Fibroblast of peridontal ligament (primary cell): ENCODE measurements at regions not wholly inside any gene's neighbourhood (a gene's known extent, or its start where the extent isn't known, plus 50 kb on each side); places are given as distances from the start of the nearest gene placed in this dataset.

Experiments used
- DNase-seq: peaks from one replicate; pipeline ENCODE4 v3.0.0-alpha.2; 2010; ENCODE audit errors: extremely low read depth

DNA sequence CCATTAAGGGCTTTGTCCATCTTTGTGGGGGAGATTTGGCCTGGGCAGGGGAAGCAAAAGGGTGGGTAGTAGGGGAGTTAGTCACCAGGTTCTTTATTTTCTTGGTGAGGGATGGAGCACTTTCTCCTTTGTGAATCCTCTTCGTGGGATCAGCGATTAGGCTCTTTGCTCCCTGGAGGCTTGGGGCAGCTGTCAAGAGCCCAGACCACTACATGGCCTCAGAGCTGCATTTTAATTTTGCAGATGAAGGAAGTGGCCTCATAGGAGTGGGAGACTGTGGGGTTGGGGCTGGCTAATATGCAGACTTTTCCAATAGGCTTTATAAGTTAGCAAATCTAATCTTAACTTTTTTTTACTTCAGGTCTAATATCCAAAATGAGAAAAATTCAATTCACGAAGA lies 168.1 kb upstream of the DEFB112 start:
- DNase-seq = no peak

DNA sequence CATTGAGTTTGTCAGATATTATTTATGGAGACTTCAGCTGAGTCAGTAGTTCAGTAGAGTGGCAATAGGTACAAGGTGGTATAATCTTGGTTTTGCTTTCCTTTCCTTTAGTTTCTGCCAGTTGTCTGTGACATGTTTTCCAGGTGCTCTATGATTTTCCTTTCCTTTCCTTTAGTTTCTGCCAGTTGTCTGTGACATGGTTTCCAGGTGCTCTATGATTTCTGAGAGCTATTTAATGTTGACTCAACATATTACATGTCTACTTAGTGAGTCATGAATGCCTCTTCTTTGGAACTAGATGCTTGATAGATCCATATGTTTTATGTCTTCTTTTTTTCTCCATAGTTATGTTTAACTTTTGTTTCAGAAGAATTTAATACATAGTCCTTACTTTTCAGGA lies 186.4 kb upstream of the DEFB112 start:
- DNase-seq = no peak

DNA sequence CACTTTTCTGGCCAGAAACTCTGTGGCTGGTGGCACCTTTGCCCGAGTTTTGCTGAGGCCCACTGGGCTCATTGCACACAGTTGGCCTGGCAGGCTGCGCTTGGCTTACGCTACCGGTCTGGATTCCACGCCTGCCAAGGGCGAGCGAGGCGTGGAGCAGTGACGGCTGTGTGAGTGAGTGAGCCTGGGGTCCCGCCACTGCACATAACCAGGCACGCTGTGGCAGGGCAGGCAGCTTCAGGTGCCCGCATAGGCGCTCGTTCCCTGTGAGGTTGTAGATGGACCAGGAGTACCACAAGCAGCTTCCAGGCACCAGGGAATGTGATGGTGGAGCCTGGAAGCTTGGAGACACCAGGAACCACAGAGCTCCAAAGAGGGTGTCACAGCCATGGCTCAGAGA lies 190.1 kb upstream of the DEFB112 start:
- no peak for DNase-seq

DNA sequence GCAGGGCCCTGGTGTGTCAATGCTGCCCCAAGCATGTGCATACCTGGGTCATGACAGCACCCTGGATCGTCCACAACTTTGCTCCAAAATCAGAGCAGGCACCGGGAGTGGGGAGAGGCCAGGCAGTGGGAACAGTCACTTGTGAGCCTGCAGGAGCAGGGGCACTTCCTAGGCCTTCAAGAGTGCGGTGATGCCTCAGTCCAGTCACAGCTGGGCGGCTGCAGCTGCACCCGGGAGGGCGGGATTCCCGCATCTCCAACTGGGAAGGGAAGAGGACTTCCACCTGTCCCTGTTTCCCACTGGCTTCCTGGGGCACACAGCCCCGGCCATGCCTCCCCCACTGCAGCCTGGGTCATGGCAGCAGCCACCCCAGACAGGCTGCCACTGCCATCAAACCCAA lies 191.3 kb upstream of the DEFB112 start:
- DNase-seq = no peak

DNA sequence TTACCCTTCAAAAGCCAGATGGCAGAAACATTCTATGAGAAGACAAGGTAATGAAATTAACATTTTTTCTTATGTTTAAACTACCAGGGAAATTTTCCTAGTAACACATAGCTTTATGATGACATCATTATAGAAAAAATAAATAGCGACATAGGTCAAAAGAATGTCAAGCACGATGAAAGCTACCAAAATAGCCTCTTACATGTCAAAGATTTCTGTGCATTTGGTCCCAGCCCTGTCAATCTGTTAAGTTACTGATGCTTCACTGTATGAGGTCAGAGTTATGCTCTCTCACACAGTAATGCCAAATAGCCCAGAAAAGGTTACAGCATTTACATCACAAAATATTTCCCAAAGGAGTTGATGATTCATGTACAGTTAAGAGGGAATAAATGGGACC lies 199.8 kb upstream of the DEFB112 start:
- DNase-seq = no peak

DNA sequence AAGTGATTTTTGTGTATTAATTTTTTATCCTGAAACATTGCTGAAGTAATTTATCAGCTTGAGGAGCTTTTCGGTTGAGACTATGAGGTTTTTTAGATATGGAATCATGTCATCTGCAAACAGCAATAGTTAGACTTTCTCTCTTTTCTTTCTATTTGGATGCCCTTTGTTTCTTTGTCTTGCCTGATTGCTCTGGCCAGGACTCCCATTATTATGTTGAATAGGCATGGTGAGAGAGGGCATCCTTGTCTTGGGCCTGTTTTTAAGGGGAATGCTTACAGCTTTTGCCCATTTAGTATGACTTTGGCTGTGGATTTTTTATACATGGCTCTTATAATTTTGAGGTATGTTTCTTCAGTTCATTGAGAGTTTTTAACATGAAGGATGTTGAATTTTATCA lies 207.6 kb upstream of the DEFB112 start:
- DNase-seq = no peak

DNA sequence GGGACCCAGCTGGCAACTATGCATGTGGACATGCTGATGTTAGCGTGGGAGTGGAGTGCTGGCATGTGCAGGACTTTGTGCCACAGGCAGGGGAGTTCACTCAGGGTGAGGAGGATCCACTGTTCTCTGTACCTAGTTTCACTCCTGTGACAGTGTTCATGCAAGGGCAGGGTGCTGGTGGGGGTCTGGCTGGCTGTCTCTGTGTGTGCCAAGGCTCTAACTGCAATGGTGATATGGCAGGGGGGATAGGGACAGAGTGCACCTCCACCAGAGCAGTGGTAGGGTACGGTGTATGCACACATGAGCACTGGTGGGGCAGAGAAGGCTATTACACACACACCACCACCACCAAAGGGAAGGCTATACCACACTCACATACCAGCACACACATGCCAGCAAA lies 210.2 kb upstream of the DEFB112 start:
- DNase-seq = no peak

DNA sequence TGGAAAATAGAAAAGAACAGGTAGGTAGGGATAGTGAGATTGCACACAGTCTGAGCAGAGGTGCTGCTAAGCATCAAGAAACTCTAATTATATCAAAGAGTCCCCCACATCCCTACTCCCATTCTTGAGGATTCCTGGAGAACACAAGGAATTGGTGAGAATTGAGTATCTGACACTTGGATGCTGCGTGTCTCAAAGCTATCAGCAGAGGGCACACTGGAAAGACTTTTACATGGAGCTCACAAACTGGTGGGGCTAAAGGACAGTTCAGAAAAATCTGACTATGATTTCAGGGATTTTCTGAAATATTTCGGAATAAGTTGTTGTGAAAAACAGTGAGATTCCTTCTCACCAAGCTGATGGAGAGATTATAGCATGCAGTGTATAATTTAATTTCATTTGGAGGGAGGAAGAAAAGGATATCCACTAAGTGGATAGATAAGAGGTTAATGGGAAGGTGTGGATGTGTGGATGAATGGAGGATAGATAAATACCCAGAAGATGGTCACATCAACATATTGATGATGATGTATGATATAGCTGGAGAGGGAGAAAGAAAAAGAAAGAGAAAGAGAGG lies 215.4 kb upstream of the DEFB112 start:
- no peak for DNase-seq

DNA sequence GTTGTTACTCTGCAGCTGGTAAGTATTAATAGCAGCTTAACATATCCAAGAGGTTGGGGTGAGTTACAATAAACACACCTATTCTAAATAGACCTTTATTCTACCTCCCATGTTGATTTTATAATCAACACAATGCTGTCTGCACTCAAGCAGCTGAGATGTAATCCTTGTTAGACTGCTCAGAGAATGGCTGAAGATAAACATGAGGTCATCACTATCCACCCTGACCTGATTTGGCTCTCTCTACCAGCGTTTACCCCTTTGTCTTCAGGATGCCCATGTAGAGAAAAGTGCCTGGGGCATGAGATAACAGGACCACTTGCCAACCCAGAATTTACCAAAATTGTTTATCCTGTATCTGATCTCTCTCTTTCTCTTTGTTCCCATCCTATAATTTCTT lies 220.7 kb upstream of the DEFB112 start:
- DNase-seq = no peak

DNA sequence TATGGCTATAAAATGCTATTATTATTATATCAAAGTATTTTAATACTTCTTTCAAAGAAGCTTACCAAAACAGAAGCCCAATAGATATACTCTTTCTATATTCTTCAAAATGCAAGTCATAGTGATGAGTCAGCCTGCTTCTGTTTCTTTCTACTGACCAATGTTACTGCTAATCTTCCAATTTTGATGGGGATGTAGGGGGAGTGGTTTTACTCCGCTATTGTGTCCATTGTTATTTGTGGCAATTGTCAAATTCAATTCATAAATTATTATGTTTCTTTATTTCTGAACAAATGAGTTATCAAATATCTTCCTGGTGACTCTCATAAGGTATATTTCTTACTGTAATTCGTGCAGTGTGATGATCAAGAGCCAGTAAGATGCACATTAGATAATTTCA lies 221.5 kb upstream of the DEFB112 start:
- DNase-seq = no peak

DNA sequence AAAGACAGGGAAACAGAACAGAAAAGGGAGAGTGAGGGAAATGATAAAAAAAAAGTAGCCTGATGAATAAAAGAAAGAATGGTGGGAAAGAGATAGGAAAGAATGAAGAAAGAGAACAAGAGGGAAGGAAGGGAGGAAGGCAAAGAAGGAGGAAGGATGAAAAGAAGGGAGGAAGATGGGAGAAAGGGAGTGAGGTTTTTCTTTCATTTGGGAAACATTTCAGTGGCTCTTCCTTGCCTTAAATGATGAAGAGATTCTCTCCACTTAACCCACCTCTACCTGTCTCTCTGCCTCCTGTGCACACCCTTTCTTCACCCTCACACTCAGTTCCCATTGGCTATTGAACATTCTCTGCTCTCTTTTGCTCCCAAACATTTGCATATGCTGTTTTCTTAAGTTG lies 222.1 kb upstream of the DEFB112 start:
- DNase-seq = no peak

DNA sequence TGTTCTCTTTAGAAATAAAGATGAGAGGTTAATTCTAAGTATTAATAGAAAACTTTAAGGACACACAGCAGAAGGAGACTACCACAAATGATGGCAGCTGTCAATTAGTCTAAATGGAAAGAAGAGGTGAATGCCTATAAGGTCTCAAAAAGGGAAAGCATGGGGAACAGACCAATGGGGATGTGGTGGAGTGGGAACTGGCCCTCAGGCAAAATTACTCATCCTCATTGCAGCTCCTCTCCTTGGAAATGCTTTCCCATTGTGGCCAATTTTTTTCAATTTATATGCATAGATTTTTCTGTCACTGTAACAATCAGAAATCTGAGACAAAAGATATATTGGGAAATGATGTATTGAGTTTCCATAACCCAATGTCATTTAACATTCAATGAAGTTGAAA lies 222.9 kb upstream of the DEFB112 start:
- DNase-seq = no peak

DNA sequence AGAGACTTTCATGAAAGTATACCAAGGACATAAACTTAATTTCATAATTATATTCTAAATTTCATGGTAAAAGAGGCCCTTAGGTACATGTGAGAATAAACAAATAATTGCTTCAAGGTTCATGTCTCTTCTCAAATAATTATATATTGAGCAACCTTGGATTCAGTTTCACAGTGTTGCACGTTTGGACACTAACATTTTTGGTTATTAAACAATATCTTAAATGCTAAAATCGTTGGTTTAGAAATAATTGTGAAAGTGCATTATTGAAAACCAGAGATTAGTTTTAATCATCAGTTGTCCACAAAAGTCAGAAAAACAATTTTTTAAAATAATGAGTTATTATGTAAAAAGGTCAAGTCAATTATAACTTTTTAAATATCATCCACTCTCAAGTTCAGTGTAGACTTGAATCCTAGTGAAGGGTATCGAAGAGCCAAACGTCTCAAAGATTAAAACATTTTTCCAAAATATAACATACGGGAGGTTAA lies 227.1 kb upstream of the DEFB112 start:
- DNase-seq = no peak

DNA sequence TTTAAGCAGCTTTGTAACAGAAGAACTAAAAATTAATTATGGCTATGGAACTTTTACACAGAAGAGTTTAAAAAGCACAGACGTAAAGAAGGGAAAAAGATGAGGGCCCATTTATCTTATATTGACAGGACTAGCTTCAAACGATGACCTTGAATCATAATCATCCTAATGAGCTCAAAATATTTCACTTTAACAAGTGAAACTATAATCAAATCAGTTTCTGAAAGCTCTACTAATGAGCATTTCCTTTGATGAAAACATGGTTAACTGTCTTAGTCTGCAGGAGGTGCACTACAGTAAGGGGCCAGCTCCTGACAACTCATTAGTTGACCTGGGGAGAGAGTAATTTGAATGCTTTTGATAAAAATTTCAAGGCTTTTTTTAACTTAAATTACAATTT lies 228.0 kb upstream of the DEFB112 start:
- no peak for DNase-seq

DNA sequence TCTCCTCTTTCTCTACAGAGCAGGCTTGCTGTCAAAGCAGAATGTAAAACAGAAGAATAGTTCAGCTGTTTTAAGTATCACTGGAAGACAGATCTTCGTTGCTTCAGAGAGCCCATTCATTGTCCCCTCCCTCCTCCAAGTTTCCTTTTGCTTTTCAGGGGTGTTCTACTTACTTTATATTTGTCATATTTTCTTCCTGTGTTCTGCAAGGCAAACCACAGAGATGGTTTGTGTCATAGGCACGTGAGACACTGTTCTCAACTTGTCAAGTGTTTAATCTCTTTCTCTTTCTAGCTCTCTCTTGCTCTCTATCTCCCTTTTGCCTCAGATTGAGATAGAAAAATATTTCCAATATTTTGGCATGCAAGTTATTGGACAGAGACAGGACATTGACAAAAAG lies 228.9 kb upstream of the DEFB112 start:
- no peak for DNase-seq

DNA sequence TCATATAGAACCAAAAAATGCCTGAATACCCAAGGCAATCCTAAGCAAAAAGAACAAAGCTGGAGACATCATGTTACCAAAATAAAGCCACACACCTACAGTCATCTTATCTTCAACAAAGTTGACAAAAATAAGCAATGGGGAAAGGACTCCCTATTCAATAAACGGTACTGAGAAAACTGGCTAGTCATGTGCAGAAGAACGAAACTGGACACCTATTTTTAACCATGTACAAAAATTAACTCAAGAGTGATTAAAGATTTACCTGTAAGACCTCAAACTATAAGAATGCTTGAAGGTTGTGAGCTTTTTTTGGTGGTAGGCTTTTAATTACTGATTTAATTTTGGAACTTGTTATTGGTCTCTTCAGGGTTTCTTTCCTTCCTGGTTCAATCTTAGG lies 236.0 kb upstream of the DEFB112 start:
- DNase-seq = no peak

DNA sequence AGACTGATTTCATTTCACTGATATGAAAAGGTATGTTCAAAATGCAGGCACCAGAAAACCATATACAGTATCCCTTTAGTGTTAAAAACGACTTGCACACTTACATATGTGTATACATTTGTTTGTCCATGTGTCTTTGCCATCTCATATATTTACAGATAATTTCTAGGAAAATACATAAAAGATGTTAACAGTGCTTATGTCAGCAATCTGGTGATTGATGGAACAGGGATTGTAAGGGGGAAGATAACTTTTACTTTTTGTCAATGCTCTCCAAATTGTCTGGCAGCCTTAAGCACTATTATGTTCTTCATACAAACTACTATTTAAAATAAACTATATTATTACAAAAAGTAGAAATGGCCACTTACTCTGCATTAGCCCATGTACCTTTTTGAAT lies 238.5 kb upstream of the DEFB112 start:
- DNase-seq = no peak

DNA sequence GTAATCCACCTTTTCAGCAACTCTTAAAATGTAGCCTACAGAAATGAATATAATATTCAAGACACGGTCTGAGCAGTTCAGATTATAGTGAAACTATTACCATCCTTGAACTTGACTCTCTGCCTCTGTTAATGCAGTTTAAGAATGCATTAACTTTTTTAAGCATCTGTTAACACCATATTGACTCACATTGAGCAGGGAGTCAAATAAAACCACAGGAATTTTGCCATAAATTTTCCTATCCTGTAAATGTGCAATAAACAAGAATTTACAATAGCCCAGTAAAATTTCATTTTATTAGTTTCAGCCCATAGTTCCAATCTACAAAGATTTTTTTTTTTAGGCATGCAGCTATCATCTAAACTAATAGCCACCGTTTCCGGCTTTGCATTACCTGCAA lies 239.2 kb upstream of the DEFB112 start:
- DNase-seq = no peak

DNA sequence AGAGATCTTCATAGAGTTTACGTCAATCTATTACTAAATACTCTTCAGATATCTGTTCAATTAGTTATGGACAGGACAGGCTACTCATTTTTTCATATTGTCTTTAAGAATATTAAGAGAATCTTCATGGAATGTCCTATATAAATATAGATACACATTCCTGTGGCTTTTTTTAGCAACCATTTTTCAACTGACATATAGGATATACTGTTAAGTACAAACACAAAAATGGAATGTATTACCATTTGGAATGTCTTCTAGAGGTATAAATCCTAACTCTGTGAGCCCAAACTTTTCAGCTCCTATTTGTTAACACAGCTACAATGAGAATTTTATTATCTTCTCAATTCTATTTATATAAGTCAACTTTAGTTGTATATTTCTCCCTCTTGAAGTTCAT lies 239.6 kb upstream of the DEFB112 start:
- no peak for DNase-seq

DNA sequence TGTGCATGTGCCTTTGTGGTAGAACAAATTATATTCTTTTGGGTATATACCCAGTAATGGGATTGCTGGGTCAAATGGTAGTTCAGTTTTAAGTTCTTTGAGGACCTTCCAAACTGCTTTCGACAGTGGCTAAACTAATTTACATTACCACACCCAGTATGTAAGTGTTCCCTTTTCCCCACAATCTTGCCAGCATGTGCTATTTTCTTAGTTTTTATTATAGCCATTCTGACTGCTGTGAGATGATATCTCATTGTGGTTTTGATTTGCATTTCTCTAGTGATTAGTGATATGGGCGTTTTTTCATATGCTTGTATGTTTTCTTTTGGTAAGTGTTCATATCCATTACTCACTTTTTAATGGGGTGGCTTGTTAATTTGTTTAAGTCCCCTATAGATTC lies 251.6 kb upstream of the DEFB112 start:
- DNase-seq = no peak

DNA sequence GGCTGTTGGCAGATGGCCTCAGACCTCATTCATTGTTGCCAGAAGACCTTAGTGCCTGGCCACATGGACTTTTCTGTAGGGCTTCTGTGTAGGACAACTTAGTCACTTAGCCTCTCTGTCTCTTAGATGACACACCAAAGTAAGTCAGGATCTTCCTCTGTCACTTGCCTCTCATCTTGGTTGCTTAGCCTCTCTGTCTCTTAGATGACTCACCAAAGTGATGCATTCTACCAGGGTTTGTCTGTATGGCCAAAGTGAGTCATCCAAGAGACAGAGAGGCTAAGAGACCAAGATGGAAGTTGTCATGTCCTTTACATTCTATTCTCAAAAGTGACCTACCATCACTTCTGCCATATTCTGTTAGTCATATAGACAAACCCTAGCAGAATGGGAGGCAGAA lies 255.9 kb upstream of the DEFB112 start:
- DNase-seq = no peak

DNA sequence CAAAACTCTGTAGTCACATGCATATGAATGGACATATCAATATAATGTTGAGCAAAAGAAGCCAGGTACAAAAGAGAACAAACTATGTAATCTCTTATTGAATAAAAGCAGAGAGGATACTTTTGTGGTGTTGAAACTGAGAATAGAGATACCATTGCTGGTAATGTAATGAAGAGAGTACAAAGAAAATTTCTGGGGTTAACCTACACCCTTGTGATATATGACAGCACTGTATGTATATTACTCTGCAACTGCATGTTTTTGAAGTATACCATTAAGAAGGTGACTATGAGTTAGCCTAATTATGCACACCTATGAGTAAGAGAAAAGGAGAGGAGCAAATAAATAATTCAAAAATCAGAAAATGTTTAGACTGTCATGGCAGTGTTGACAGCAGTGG lies 268.8 kb upstream of the DEFB112 start:
- DNase-seq = no peak

DNA sequence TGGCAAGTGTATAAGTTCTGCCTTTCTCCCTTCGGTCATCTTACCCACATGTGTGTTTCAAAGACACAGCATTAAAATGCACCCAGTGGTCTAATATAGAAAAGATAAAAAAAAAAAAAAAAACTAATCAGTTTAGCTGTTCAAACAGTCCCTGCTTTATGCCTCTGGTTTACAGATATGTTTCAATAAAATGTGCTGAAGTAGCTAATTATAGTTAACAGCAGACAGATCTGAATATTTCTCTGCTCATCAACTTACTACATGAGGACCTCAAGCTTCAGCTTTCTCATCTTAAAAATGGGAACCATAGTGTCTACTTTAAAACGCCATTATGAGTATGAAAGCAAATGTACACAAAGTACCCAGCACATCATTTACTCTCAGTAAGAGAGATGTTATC lies 280.6 kb upstream of the DEFB112 start:
- DNase-seq = no peak

DNA sequence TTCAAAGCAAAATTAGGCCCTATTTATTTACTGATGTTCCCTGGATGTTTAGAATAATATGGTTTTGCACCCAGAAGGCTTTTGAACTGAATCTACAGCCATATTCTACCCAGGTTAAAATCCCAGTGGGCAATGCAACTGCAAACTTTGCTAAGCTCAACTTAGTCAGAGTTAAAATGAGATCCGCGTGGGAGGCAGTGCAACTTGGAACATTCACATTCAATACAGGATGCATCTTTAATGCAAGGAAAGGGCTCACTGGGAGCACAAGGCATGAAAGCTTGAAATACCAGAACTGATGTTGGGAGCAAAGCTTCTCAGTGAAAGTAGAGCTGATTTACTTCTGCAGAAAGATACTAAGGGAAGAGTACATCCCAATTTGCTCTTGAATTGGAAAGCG lies 281.2 kb upstream of the DEFB112 start:
- no peak for DNase-seq

DNA sequence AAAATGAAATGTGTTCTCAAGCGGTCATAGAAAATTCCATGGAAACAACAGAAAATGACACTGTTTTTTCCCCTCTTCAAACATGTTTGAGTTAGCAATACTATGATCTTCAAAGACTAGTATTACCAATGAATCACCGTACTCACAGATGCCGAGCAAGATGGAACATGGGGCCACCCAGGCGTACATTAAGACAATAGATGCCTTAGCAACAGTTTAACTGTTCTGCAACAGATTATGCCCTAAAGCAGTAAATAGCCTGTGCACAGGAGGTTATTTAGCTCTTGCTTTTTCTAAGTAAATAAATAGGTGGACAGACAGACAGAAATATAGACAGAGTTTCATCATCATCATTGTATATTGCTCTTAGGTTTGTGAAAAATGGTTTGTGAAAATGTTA lies 284.0 kb upstream of the DEFB112 start:
- DNase-seq = no peak
